IMR-90 (cell line): ENCODE measurements at regions not wholly inside any gene's neighbourhood (a gene's known extent, or its start where the extent isn't known, plus 50 kb on each side); places are given as distances from the start of the nearest gene placed in this dataset.

Source experiments
- CTCF ChIP-seq: conservative IDR thresholded peaks from 2 replicates; pipeline ENCODE4 v1.5.1; 2012; ENCODE audit warnings: mild to moderate bottlenecking, low read depth, low read length, improper control_type of control experiment
- POLR2A ChIP-seq: IDR thresholded peaks from 2 replicates; pipeline ENCODE4 v1.6.1; 2012; ENCODE audit warnings: mild to moderate bottlenecking, low read depth, low read length

GRCh38 chr2:237222601-237223041 lies 136.9 kb downstream of the COPS8 start:
- TF ChIP-seq CTCF (no peak), POLR2A (no peak; the same call in 1 of the 2 replicates)
